CD4-positive, alpha-beta T cell (primary cell): ENCODE measurements at regions not wholly inside any gene's neighbourhood (a gene's known extent, or its start where the extent isn't known, plus 50 kb on each side); places are given as distances from the start of the nearest gene placed in this dataset.

Experiments
- ATAC-seq: fragments of 200-7000 bp; cut with Tn5 transposase; one replicate; pipeline ENCODE4 v1.10.0; 2022; ENCODE audit warnings: mild to moderate bottlenecking; ENCODE audit not compliant: poor library complexity
- CTCF ChIA-PET: fragments of 350-600 bp; sonication (Branson Sonifier 250); formaldehyde crosslinking; loops from one replicate; lab custom pipeline; 2021; ENCODE audit warnings: antibody characterized with exemption, inconsistent platforms; lab: Charles Lee
- POLR2A ChIA-PET: fragments of 350-600 bp; sonication (Branson Sonifier 250); formaldehyde crosslinking; loops from one replicate; lab custom pipeline; 2021; ENCODE audit warnings: antibody characterized with exemption, inconsistent platforms; lab: Charles Lee
- DNase-seq, 14 experiments: peaks; one replicate each; pipeline ENCODE4 v3.0.0-alpha.2; 2013 to 2020; ENCODE audit warnings: mixed read lengths in 2 of 14
- H3K27ac ChIP-seq, 2 donors: one replicate each; pipeline versions ENCODE4 v1.5.1 to v1.7.0; 2013; ENCODE audit warnings: low read length in 2 of 2, low read depth in 1 of 2, mild to moderate bottlenecking in 1 of 2
- H3K27me3 ChIP-seq, 2 experiments: 1 replicate in 1 of 2; 2 replicates in 1 of 2; pipeline versions ENCODE4 v1.6.1 to v1.7.0; 2013; ENCODE audit warnings: low read length in 2 of 2, control low read depth in 1 of 2, mild to moderate bottlenecking in 1 of 2, moderate library complexity in 1 of 2; ENCODE audit not compliant: insufficient read depth in 2 of 2, control insufficient read depth in 1 of 2
- H3K36me3 ChIP-seq: one replicate; pipeline ENCODE4 v1.6.1; 2013; ENCODE audit warnings: low read length, control low read depth; ENCODE audit not compliant: insufficient read depth
- H3K4me1 ChIP-seq: one replicate; pipeline ENCODE4 v1.6.1; 2013; ENCODE audit warnings: low read length, control low read depth; ENCODE audit not compliant: insufficient read depth
- H3K4me3 ChIP-seq: one replicate; pipeline ENCODE4 v1.5.1; 2013; ENCODE audit warnings: mild to moderate bottlenecking, low read length, moderate library complexity
- H3K9me3 ChIP-seq, 2 experiments: 1 replicate in 1 of 2; 2 replicates in 1 of 2; pipeline versions ENCODE4 v1.6.1 to v1.7.0; 2013; ENCODE audit warnings: low read length in 2 of 2, mild to moderate bottlenecking in 2 of 2, control low read depth in 1 of 2, moderate library complexity in 1 of 2; ENCODE audit not compliant: control insufficient read depth in 1 of 2, insufficient read depth in 1 of 2
- H3K27ac Mint-ChIP-seq: one replicate; pipeline ENCODE4 v1.8.0; 2020; ENCODE audit warnings: mixed read lengths
- H3K27me3 Mint-ChIP-seq: one replicate; pipeline ENCODE4 v1.8.0; 2021; ENCODE audit warnings: mixed read lengths
- H3K36me3 Mint-ChIP-seq: one replicate; pipeline ENCODE4 v1.8.0; 2021; ENCODE audit warnings: low read depth, mixed read lengths
- H3K4me1 Mint-ChIP-seq: one replicate; pipeline ENCODE4 v1.8.0; 2021; ENCODE audit warnings: low read depth, mixed read lengths
- H3K4me3 Mint-ChIP-seq: one replicate; pipeline ENCODE4 v1.8.0; 2020; ENCODE audit warnings: mild to moderate bottlenecking, mixed read lengths
- H3K9me3 Mint-ChIP-seq: one replicate; pipeline ENCODE4 v1.8.0; 2020; ENCODE audit warnings: mixed read lengths
- CTCF ChIP-seq: fragments of 200-600 bp; IDR thresholded peaks from one replicate; pipeline ENCODE4 v1.8.0; 2022; ENCODE audit warnings: antibody characterized with exemption, mild to moderate bottlenecking
- intact Hi-C, 2 experiments: fragments of 100-400 bp; cut with DNase I in 1 of 2; cut with micrococcal nuclease in 1 of 2; formaldehyde crosslinking; loops; one replicate each; pipeline versions ENCODE4 v1.15.1 to v1.9.0; 2023 to 2025; cut with DNase I, micrococcal nuclease

GRCh38 chr18:56389190-56389589 is 249.2 kb downstream of the TXNL1 start:
- ATAC-seq, result no peak
- Mint-ChIP-seq H3K36me3 (no peaks in the 10 kb centered on the region), H3K27ac (no peak overlapping the region), H3K27me3 (no peaks in the 10 kb centered on the region), H3K9me3 (no peaks in the 10 kb centered on the region), H3K4me1 (no peaks in the 10 kb centered on the region), H3K4me3 (no peak overlapping the region)
- Histone ChIP-seq H3K4me1 (no peaks in the 10 kb centered on the region), H3K4me3 (no peak overlapping the region), H3K27ac (no peak overlapping the region), H3K36me3 (no peaks in the 10 kb centered on the region), H3K27me3 (no peaks in the 10 kb centered on the region), H3K9me3 (no peaks in the 10 kb centered on the region)
- no peak for TF ChIP-seq CTCF
- ChIA-PET CTCF (no interaction called here), POLR2A (no interaction called here)
- intact Hi-C loops, result no loop called here
- no peak for DNase-seq

DNA sequence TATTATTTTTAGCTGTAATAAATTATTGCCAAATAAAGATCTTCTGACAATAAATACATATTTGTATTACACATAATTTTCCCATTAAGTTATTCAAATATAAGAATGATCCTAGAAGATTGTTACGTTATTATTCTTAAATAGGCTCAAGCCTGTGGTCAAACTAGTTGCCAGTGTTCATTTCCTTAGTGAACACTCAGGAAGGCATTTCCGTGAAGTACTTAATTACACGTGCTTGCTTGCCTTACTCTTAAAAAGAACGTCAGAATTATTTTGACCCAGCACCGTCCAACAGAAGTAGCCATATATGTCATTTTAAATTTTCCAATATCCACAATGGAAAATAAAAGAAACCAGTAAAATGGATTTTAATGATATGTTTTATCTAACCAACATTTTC is 249.8 kb downstream of the TXNL1 start:
- no peaks in the 10 kb centered on the region for H3K4me1 Mint-ChIP-seq
- no peak overlapping the region for H3K27ac Mint-ChIP-seq
- intact Hi-C loops, result no loop called here
- H3K9me3 ChIP-seq, result no peaks in the 10 kb centered on the region
- ChIA-PET POLR2A (no interaction called here), CTCF (no interaction called here)
- H3K4me1 ChIP-seq, result no peaks in the 10 kb centered on the region
- H3K4me3 ChIP-seq, result no peak overlapping the region
- TF ChIP-seq CTCF, result no peak
- H3K36me3 ChIP-seq, result no peaks in the 10 kb centered on the region
- H3K4me3 Mint-ChIP-seq, result no peak overlapping the region
- no peaks in the 10 kb centered on the region for H3K9me3 Mint-ChIP-seq
- no peaks in the 10 kb centered on the region for H3K27me3 ChIP-seq
- no peaks in the 10 kb centered on the region for H3K36me3 Mint-ChIP-seq
- no peaks in the 10 kb centered on the region for H3K27me3 Mint-ChIP-seq
- ATAC-seq, result no peak
- H3K27ac ChIP-seq, result no peak overlapping the region
- no peak for DNase-seq

- TF ChIP-seq CTCF, result no peak
- H3K27ac ChIP-seq, result no peak overlapping the region
- H3K9me3 ChIP-seq, result no peaks in the 10 kb centered on the region
- Mint-ChIP-seq H3K9me3 (peaks cover 2% of the 10 kb centered on the region), H3K36me3 (no peaks in the 10 kb centered on the region), H3K4me1 (no peaks in the 10 kb centered on the region), H3K27me3 (no peaks in the 10 kb centered on the region), H3K27ac (no peak overlapping the region), H3K4me3 (no peak overlapping the region)
- ATAC-seq, result no peak
- no peak overlapping the region for H3K4me3 ChIP-seq
- no peaks in the 10 kb centered on the region for H3K4me1 ChIP-seq
- DNase-seq, result no peak
- intact Hi-C loops, result no loop called here
- no peaks in the 10 kb centered on the region for H3K36me3 ChIP-seq
- no peaks in the 10 kb centered on the region for H3K27me3 ChIP-seq
- POLR2A ChIA-PET, result no interaction called here
- CTCF ChIA-PET, result no interaction called here
Measured at GRCh38 chr18:56386856-56387255, 251.5 kb downstream of the TXNL1 start.
